ENCODE measurements at regions not wholly inside any gene's neighbourhood (a gene's known extent, or its start where the extent isn't known, plus 50 kb on each side); places are given as distances from the start of the nearest gene placed in this dataset.

DNA sequence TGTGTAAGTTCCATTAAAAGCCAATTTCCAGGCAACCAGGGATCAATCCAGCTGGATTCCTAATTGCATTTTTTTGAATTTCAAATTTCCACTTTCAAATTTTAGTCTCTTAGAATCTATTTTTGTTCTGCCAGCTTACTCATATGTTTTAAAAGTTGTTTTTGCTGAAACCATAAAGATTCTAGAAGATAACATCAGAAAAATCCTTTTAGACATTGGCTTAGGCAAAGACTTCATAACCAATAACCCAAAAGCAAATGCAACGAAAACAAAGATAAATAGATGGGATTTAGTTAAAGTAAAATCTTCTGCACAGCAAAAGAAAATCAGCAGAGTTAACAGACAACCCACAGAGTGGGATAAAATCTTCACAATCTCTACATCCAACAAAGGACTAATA, 253.3 kb downstream of the AEBP2 start:
- Histone ChIP-seq H3K9ac (ENCODE audit: low read depth, low read length, poor library complexity, severe bottlenecking) (no peak overlapping the region), H2AFZ (ENCODE audit: low read length) (no peak overlapping the region), H3K4me1 (ENCODE audit: insufficient read depth, low read length, poor library complexity, severe bottlenecking) (peaks cover 4% of the 10 kb centered on the region), H3K4me3 (ENCODE audit: low read length, poor library complexity, severe bottlenecking) (no peak overlapping the region), H3K9me3 (ENCODE audit: insufficient read depth, low read depth, low read length) (no peaks in the 10 kb centered on the region), H3K4me2 (ENCODE audit: low read depth, low read length, poor library complexity, severe bottlenecking) (no peak overlapping the region), H3K79me2 (ENCODE audit: insufficient read depth, low read length) (no peaks in the 10 kb centered on the region), H4K20me1 (ENCODE audit: insufficient read depth, low read length, poor library complexity, severe bottlenecking) (no peaks in the 10 kb centered on the region), H3K9me2 (replicated peaks; ENCODE audit: low read depth, low read length) (no peaks in the 10 kb centered on the region), H3K36me3 (ENCODE audit: insufficient read depth, low read length) (no peaks in the 10 kb centered on the region), H3K27me3 (ENCODE audit: insufficient read depth, low read length, poor library complexity, severe bottlenecking) (no peaks in the 10 kb centered on the region), H3F3A (ENCODE audit: low read depth) (no peaks in the 10 kb centered on the region)
- TF ChIP-seq, protein P1, sequence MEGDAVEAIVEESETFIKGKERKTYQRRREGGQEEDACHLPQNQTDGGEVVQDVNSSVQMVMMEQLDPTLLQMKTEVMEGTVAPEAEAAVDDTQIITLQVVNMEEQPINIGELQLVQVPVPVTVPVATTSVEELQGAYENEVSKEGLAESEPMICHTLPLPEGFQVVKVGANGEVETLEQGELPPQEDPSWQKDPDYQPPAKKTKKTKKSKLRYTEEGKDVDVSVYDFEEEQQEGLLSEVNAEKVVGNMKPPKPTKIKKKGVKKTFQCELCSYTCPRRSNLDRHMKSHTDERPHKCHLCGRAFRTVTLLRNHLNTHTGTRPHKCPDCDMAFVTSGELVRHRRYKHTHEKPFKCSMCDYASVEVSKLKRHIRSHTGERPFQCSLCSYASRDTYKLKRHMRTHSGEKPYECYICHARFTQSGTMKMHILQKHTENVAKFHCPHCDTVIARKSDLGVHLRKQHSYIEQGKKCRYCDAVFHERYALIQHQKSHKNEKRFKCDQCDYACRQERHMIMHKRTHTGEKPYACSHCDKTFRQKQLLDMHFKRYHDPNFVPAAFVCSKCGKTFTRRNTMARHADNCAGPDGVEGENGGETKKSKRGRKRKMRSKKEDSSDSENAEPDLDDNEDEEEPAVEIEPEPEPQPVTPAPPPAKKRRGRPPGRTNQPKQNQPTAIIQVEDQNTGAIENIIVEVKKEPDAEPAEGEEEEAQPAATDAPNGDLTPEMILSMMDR (conservative IDR thresholded peaks at IDR 0.05; ENCODE audit: low read length), result no peak
- no peak for TF ChIP-seq EZH2phosphoT487 (IDR thresholded peaks at IDR 0.05; ENCODE audit: borderline replicate concordance)

DNA sequence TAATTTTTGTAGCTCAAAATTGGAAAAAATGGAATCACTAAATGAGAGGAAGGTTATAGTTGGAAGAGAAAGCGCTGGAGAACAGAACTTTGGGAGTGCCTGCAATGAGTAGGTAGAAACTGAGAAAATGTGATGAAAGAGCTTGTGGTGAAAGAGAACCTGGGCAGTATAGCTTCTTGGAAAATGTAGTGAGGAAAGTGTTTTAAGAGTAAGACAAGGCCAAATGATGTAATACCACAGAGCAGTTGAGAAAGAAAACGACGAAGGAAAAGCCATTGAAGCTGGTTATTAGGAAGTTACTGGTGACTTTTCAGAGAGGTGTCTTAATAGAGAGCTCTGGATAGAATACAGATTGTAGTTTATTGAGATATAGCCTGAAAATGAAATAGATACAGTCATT, 255.3 kb downstream of the AEBP2 start:
- H3K27me3 ChIP-seq (ENCODE audit: insufficient read depth, low read length, poor library complexity, severe bottlenecking), result no peaks in the 10 kb centered on the region
- no peaks in the 10 kb centered on the region for H3K9me2 ChIP-seq (replicated peaks; ENCODE audit: low read depth, low read length)
- no peak overlapping the region for H3K4me2 ChIP-seq (ENCODE audit: low read depth, low read length, poor library complexity, severe bottlenecking)
- TF ChIP-seq, protein P1 (conservative IDR thresholded peaks at IDR 0.05; ENCODE audit: low read length), result no peak
- no peak for TF ChIP-seq EZH2phosphoT487 (IDR thresholded peaks at IDR 0.05; ENCODE audit: borderline replicate concordance)
- peaks cover 4% of the 10 kb centered on the region for H3K4me1 ChIP-seq (ENCODE audit: insufficient read depth, low read length, poor library complexity, severe bottlenecking)
- no peaks in the 10 kb centered on the region for H4K20me1 ChIP-seq (ENCODE audit: insufficient read depth, low read length, poor library complexity, severe bottlenecking)
- H3K9me3 ChIP-seq (ENCODE audit: insufficient read depth, low read depth, low read length), result no peaks in the 10 kb centered on the region
- no peak overlapping the region for H3K4me3 ChIP-seq (ENCODE audit: low read length, poor library complexity, severe bottlenecking)
- no peaks in the 10 kb centered on the region for H3K36me3 ChIP-seq (ENCODE audit: insufficient read depth, low read length)
- H3K79me2 ChIP-seq (ENCODE audit: insufficient read depth, low read length), result no peaks in the 10 kb centered on the region
- H3K9ac ChIP-seq (ENCODE audit: low read depth, low read length, poor library complexity, severe bottlenecking), result no peak overlapping the region
- H3F3A ChIP-seq (ENCODE audit: low read depth), result no peaks in the 10 kb centered on the region
- H2AFZ ChIP-seq (ENCODE audit: low read length), result no peak overlapping the region

DNA sequence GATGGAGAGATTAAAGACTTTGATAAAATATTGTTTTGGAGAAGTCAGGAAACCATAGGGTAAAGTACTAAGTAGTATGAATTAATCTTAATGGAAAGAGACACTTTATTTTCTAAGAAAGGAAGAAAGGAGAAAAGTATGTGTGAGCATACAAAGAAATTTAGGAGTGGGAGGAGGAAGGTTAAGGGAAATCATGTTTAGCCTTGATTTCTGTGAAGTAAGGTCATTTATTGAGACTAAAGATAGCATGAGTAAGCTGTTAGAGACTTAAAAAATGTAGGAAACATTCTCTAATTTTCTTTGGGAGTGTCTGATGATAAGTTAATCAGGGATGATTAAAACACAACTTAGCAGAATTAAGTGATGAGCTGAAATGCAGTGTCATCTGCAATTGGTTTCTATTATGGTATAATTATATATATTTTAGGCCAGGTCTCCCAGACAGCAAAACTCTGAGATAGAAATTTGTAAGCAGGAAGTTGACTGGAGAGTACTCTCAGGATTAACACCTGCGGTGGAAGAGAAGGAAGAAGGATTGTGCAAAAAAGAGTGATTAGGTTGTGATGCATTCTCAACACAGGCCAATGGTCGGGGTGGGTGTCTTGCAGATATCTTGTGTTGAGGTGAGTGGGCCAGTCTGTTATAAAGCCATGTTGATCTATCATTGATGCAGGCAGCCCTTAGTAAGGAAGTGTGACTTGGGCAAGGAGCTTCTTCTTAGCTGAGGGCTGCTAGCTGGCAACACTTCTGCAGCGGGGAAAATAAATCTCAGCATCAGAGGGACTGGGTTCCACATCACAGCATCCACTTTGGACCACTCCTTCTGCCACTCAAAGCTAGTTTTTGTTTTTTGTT, 256.2 kb downstream of the AEBP2 start:
- Histone ChIP-seq H3K4me1 (ENCODE audit: insufficient read depth, low read length, poor library complexity, severe bottlenecking) (peaks cover 4% of the 10 kb centered on the region), H3K79me2 (ENCODE audit: insufficient read depth, low read length) (no peaks in the 10 kb centered on the region), H3K9me2 (replicated peaks; ENCODE audit: low read depth, low read length) (no peaks in the 10 kb centered on the region), H2AFZ (ENCODE audit: low read length) (no peak overlapping the region), H3K27me3 (ENCODE audit: insufficient read depth, low read length, poor library complexity, severe bottlenecking) (no peaks in the 10 kb centered on the region), H3F3A (ENCODE audit: low read depth) (no peaks in the 10 kb centered on the region), H3K4me3 (ENCODE audit: low read length, poor library complexity, severe bottlenecking) (no peak overlapping the region), H3K36me3 (ENCODE audit: insufficient read depth, low read length) (no peaks in the 10 kb centered on the region), H3K4me2 (ENCODE audit: low read depth, low read length, poor library complexity, severe bottlenecking) (no peak overlapping the region), H4K20me1 (ENCODE audit: insufficient read depth, low read length, poor library complexity, severe bottlenecking) (no peaks in the 10 kb centered on the region), H3K9ac (ENCODE audit: low read depth, low read length, poor library complexity, severe bottlenecking) (no peak overlapping the region), H3K9me3 (ENCODE audit: insufficient read depth, low read depth, low read length) (no peaks in the 10 kb centered on the region)
- no peak for TF ChIP-seq EZH2phosphoT487 (IDR thresholded peaks at IDR 0.05; ENCODE audit: borderline replicate concordance)
- TF ChIP-seq, protein P1 (conservative IDR thresholded peaks at IDR 0.05; ENCODE audit: low read length), result no peak
